IPS DF 6.9 (cell line): ENCODE measurements at regions not wholly inside any gene's neighbourhood (a gene's known extent, or its start where the extent isn't known, plus 50 kb on each side); places are given as distances from the start of the nearest gene placed in this dataset.

Experiments used
- DNase-seq: peaks from one replicate; pipeline ENCODE4 v3.0.0-alpha.2; 2013; ENCODE audit warnings: low read depth, low spot score
- H3K27ac ChIP-seq: one replicate; pipeline ENCODE4 v1.5.1; 2013; ENCODE audit warnings: low read length, control low read depth
- H3K27me3 ChIP-seq: 2 replicates; pipeline ENCODE4 v1.6.1; 2013; ENCODE audit warnings: mild to moderate bottlenecking, low read length; ENCODE audit not compliant: control insufficient read depth, insufficient read depth
- H3K36me3 ChIP-seq: 2 replicates; pipeline ENCODE4 v1.6.1; 2013; ENCODE audit warnings: low read length; ENCODE audit not compliant: control insufficient read depth, insufficient read depth
- H3K4me1 ChIP-seq: 2 replicates; pipeline ENCODE4 v1.6.1; 2013; ENCODE audit warnings: low read length; ENCODE audit not compliant: control insufficient read depth, insufficient read depth
- H3K4me3 ChIP-seq: 2 replicates; pipeline ENCODE4 v1.5.1; 2013; ENCODE audit warnings: mild to moderate bottlenecking, low read length
- H3K9me3 ChIP-seq: 2 replicates; pipeline ENCODE4 v1.6.1; 2013; ENCODE audit warnings: low read length, inconsistent platforms; ENCODE audit not compliant: control insufficient read depth, insufficient read depth
- WGBS: extraction: QIAGEN DNeasy Blood & Tissue Kit; methylation state at CpG from one replicate; pipeline ENCODE4 v1.1.7; 2013; ENCODE audit warnings: mixed read lengths, missing lambda C conversion rate; ENCODE audit not compliant: insufficient read length, insufficient coverage; 5-methylcytosine and 5-hydroxymethylcytosine counted together

DNA sequence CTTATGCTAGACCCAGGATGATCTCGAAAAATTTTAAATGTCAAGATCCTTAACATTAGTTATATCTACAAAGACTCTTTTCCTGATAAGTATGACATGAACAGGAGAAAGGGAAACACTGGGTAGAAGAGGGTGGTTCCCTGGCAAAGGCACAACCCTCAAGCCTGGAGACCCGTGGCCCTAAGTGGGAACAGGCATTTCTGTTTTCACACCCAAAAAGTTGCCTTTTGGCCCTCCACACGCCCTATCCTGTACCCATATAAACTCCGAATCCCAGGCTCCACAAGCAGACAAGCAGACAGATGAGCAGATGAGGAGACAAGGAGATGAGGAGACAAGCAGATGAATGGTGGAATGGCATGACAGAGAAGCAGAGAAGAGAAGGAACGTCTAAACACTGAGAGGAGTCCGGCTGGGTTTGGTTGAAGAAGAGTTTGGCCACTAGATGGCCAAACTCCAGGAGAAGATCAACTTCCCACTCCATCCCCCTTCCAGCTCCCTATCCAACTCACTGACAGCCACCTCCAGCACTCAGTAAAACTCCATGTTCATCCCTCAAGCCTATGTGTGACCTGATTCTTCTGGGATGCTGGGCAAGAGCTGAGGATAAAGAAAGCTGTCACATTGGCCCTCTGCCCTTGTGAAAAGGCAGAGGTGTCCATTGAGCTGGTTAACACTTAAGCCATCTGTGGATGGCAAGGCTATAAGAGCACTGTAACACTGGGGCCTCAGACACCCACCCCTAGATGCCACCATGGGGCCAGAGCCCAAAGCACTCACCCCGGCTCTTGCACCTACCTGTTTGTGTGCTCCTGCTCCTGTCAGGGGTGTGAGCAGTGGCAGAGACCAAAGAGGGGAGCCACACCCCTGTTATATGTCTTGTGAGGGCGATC is 139.6 kb upstream of the FAM20A start:
- no peak for DNase-seq
- no peaks in the 10 kb centered on the region for H3K36me3 ChIP-seq
- no CpG with 5 or more reads among the region's 8 CpGs for WGBS
- H3K4me1 ChIP-seq = no peaks in the 10 kb centered on the region
- no peak overlapping the region for H3K27ac ChIP-seq
- peaks cover 3% of the 10 kb centered on the region; the same call in 1 of the 2 replicates for H3K9me3 ChIP-seq
- no peaks in the 10 kb centered on the region; the same call in 1 of the 2 replicates for H3K27me3 ChIP-seq
- H3K4me3 ChIP-seq = no peak overlapping the region

- DNase-seq = no peak
- Histone ChIP-seq H3K4me3 (no peak overlapping the region), H3K27me3 (no peaks in the 10 kb centered on the region; the same call in 1 of the 2 replicates), H3K27ac (no peak overlapping the region), H3K4me1 (no peaks in the 10 kb centered on the region), H3K36me3 (no peaks in the 10 kb centered on the region), H3K9me3 (peaks cover 2% of the 10 kb centered on the region; the same call in 1 of the 2 replicates)
- WGBS = no CpG with 5 or more reads among the region's 6 CpGs
Measured at GRCh38 chr17:68737761-68738443, 136.7 kb upstream of the FAM20A start.

- no peaks in the 10 kb centered on the region for H3K4me1 ChIP-seq
- no peak overlapping the region for H3K27ac ChIP-seq
- no peak for DNase-seq
- H3K4me3 ChIP-seq = no peak overlapping the region
- H3K27me3 ChIP-seq = no peaks in the 10 kb centered on the region
- H3K36me3 ChIP-seq = no peaks in the 10 kb centered on the region
- no peaks in the 10 kb centered on the region for H3K9me3 ChIP-seq
Measured at GRCh38 chr17:68734931-68735330, 133.8 kb upstream of the FAM20A start.

DNA sequence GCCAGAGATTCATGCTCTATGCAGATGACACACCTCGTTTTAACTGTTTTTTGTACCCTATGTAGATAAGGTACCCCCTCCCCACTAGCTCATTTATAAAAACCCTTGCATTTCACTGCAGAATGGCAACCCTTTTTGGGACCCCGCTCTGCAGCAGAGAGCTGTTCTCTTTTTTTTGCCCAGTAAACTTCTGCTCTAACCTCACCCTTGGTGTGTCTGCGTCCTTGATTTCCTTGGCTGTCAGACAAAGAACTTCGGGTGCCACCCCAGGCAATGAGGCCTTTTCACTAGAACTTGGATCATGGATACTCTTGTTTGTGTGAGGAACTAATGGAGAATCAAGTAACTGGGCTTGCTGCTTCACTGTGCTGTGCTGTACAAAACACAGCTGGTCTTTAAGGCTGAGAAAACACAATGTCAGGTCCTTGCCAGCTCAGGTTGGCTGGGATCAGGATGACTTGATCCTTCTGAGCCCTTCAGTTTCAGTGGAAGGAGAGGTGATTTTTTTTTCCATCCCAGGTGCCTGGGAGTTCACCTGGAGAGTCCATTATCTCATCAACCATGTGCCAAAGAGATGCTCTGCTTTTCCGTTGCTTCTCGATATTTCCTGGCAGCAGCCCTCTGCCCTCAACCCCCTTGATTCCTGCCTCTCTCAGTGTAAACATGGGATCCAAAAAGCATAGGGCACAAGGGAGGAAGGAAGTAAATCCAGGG is 133.2 kb upstream of the FAM20A start:
- no peak for DNase-seq
- H3K27me3 ChIP-seq = no peaks in the 10 kb centered on the region
- no CpG with 5 or more reads among the region's 6 CpGs for WGBS
- H3K4me3 ChIP-seq = no peak overlapping the region
- H3K27ac ChIP-seq = no peak overlapping the region
- H3K36me3 ChIP-seq = no peaks in the 10 kb centered on the region
- H3K4me1 ChIP-seq = no peaks in the 10 kb centered on the region
- H3K9me3 ChIP-seq = no peaks in the 10 kb centered on the region

GRCh38 chr17:68733241-68734176 is 132.3 kb upstream of the FAM20A start:
- no peak for DNase-seq
- no peak overlapping the region for H3K27ac ChIP-seq
- WGBS = no CpG with 5 or more reads among the region's 4 CpGs
- H3K9me3 ChIP-seq = no peaks in the 10 kb centered on the region
- H3K4me3 ChIP-seq = no peak overlapping the region
- H3K36me3 ChIP-seq = no peaks in the 10 kb centered on the region
- H3K4me1 ChIP-seq = no peaks in the 10 kb centered on the region
- no peaks in the 10 kb centered on the region for H3K27me3 ChIP-seq

- Histone ChIP-seq H3K9me3 (no peaks in the 10 kb centered on the region), H3K4me1 (no peaks in the 10 kb centered on the region), H3K27me3 (no peaks in the 10 kb centered on the region), H3K27ac (no peak overlapping the region), H3K36me3 (no peaks in the 10 kb centered on the region), H3K4me3 (no peak overlapping the region)
- DNase-seq = no peak
Measured at GRCh38 chr17:68732301-68732749, 131.2 kb upstream of the FAM20A start.

DNA sequence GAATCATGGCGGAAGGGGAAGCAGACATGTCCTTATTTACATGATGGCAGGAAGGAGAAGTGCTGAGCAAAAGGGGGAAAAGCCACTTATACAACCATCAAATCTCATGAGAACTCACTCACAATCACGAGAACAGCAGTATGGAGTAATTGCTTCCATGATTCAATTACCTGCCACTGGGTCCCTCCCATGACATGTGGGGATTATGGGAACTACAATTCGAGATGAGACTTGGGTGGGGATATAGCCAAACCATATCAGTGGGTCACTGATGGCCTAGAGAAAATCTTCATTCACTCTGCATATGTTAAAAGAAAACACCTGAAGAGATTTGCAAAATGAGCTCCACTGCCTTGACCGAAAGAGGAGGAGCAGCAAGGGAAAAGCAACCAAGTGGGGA is 130.3 kb upstream of the FAM20A start:
- H3K27me3 ChIP-seq = no peaks in the 10 kb centered on the region
- H3K27ac ChIP-seq = no peak overlapping the region
- no peak for DNase-seq
- no peaks in the 10 kb centered on the region for H3K4me1 ChIP-seq
- no CpG with 5 or more reads among the region's 4 CpGs for WGBS
- no peak overlapping the region for H3K4me3 ChIP-seq
- H3K9me3 ChIP-seq = no peaks in the 10 kb centered on the region
- H3K36me3 ChIP-seq = no peaks in the 10 kb centered on the region

GRCh38 chr17:68719431-68719830 is 118.3 kb upstream of the FAM20A start:
- H3K9me3 ChIP-seq = no peaks in the 10 kb centered on the region
- WGBS = no CpG with 5 or more reads among the region's 2 CpGs
- H3K4me3 ChIP-seq = no peak overlapping the region
- H3K4me1 ChIP-seq = no peaks in the 10 kb centered on the region
- no peak for DNase-seq
- H3K27ac ChIP-seq = no peak overlapping the region
- H3K36me3 ChIP-seq = no peaks in the 10 kb centered on the region
- no peaks in the 10 kb centered on the region for H3K27me3 ChIP-seq

GRCh38 chr17:68718926-68719325 is 117.8 kb upstream of the FAM20A start:
- no peak overlapping the region for H3K4me3 ChIP-seq
- no peaks in the 10 kb centered on the region for H3K9me3 ChIP-seq
- H3K27me3 ChIP-seq = no peaks in the 10 kb centered on the region
- no CpG with 5 or more reads among the region's 2 CpGs for WGBS
- H3K36me3 ChIP-seq = no peaks in the 10 kb centered on the region
- no peak for DNase-seq
- H3K27ac ChIP-seq = no peak overlapping the region
- H3K4me1 ChIP-seq = no peaks in the 10 kb centered on the region

DNA sequence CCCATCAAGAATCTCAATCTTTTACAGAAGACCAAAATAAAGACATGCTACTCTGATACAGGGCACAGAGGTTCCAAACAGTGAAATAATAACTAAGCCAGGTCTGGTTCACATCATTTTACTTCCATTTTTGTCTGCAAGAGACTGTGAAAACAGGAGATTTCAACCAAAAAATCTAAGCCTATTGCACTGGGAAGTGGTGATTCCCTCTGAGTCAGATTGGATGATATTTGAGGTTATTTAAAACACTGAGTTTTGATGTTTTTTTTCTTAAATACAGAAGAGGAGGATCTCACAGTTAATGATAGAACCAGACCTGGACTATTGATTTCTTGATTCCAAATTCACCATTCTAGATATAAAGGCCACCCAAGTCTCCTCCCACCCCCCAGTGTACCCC is 117.3 kb upstream of the FAM20A start:
- Histone ChIP-seq H3K4me3 (no peak overlapping the region), H3K9me3 (no peaks in the 10 kb centered on the region), H3K36me3 (no peaks in the 10 kb centered on the region), H3K27me3 (no peaks in the 10 kb centered on the region), H3K4me1 (no peaks in the 10 kb centered on the region), H3K27ac (no peak overlapping the region)
- DNase-seq = no peak
